ENCODE measurements at regions not wholly inside any gene's neighbourhood (a gene's known extent, or its start where the extent isn't known, plus 50 kb on each side); places are given as distances from the start of the nearest gene placed in this dataset.
A peak's percentile ranks its signal among the peaks of the same experiment; 100 is the strongest.

DNA sequence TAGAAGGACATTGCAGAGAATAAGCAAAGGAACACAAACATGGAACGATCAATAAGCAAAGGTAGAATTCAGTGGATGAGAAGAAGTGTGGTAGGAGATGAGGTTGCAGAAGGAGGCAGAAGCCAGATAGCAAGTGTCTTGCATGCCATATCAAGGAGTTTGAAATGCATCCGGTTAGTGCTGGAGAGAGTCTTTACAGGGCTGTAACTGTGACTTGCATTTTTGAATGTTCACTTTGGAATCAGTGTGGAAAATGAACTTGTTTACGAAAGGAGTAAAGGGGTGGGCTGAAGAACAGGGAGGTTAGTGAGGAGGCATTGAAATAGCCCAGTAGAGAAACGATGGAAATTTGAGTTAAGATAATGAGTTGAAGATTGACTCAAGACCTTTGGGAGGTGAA is 90.7 kb upstream of the MBNL2 start:
- ATAC-seq, result no peak
- H3K27me3 Mint-ChIP-seq, result peaks cover 14% of the 10 kb centered on the region
- H3K36me3 Mint-ChIP-seq, result no peaks in the 10 kb centered on the region
- DNase-seq, result no peak
- no peak overlapping the region for H3K27ac Mint-ChIP-seq
- CTCF ChIA-PET, result interaction anchor here (1.7 kb wide), 1 partner anchor 228 kb away, joined by 4 read pairs; no protein-coding TSS in a partner anchor
- peaks cover 5% of the 10 kb centered on the region for H3K4me1 Mint-ChIP-seq
- H3K4me3 Mint-ChIP-seq, result no peak overlapping the region
- H3K9me3 Mint-ChIP-seq (ENCODE audit: low read depth), result no peaks in the 10 kb centered on the region

DNA sequence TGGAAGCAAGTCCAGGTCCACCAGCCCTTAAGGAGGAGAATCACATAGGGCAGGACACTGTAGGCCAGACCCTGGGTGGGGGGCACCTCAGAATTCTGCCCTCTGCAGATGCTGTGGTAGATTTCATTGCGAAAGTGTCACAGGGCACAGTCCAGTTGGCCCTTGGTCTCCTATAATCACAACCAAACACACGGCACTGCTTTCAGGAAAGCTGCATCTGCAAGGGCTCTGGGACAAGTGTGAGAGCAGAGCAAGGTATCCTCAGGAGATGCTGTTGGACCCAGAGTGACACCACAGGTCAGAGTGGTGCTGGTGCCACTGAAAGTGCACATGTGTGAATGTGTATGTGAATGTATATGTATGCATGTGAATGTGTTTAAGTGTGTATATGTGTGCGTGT is 88.6 kb upstream of the MBNL2 start:
- H3K4me1 Mint-ChIP-seq, result no peaks in the 10 kb centered on the region
- no peak overlapping the region for H3K27ac Mint-ChIP-seq
- DNase-seq, result no peak
- no peaks in the 10 kb centered on the region for H3K36me3 Mint-ChIP-seq
- ATAC-seq, result no peak
- H3K9me3 Mint-ChIP-seq (ENCODE audit: low read depth), result no peaks in the 10 kb centered on the region
- peaks cover 16% of the 10 kb centered on the region for H3K27me3 Mint-ChIP-seq
- no peak overlapping the region for H3K4me3 Mint-ChIP-seq
- CTCF ChIA-PET, result interaction anchor here (0.9 kb wide), 1 partner anchor 226 kb away, joined by 3 read pairs; no protein-coding TSS in a partner anchor

DNA sequence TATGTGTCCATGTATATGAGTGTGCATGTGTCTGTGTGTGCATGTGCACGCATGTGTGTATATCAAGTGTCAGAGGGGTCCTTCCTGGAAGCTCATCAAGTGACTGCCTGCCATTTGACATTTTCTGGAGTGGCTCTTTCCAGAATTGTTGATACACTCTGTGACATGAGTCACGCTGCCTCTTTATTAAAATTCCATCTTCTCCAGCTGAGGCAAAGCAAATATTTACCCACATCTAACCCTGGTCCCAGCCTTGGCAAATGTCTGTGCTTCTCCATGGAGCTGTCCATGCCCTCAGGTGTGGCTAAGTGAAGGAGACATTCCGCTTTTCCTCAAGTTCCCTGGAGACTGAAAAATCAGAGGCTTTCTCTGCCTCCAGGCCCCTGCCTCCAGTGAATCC is 88.2 kb upstream of the MBNL2 start:
- Mint-ChIP-seq H3K9me3 (ENCODE audit: low read depth) (no peaks in the 10 kb centered on the region), H3K27me3 (peaks cover 16% of the 10 kb centered on the region), H3K36me3 (no peaks in the 10 kb centered on the region), H3K4me1 (no peaks in the 10 kb centered on the region), H3K4me3 (no peak overlapping the region), H3K27ac (no peak overlapping the region)
- ATAC-seq, result no peak
- no peak for DNase-seq
- CTCF ChIA-PET, result interaction anchor here (0.9 kb wide), 1 partner anchor 225 kb away, joined by 3 read pairs; no protein-coding TSS in a partner anchor

DNA sequence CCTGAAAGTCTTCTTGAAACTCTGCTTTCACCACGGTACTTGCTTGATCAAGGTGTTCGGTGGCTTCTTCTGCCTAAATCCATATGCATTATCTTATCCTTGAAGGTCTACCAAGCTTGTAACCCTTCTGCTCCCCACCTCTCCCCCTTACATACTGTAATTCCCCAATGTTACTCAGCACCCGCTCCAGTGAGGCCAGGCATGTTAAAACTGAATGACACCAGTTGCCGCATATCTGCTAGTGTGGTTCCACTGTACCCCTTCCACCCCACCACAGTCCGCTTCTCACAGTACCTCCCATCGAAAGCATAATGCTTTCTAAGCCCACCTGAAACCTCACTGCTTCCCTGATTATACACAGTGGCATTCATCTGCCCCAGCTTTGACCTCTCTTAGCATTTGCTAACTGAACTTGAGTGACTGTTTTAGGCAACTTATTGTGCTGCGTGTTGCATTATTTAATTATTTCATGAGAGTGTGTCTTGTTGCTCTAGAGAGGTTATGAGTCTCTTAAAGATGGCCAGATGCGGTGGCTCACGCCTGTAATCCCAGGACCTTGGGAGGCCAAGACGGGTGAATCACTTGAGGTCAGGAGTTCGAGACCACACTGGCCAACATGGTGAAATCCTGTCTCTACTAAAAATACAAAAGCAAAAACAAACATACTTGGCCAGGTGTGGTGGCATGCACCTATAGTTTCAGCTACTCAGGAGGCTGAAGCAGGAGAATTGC is 87.6 kb upstream of the MBNL2 start:
- CTCF ChIA-PET, result interaction anchor here (0.9 to 1.2 kb wide), 2 partner anchors 25 to 225 kb away, joined by 3 to 5 read pairs; no protein-coding TSS in a partner anchor
- H3K9me3 Mint-ChIP-seq (ENCODE audit: low read depth), result no peaks in the 10 kb centered on the region
- H3K27me3 Mint-ChIP-seq, result peaks cover 15% of the 10 kb centered on the region
- no peaks in the 10 kb centered on the region for H3K36me3 Mint-ChIP-seq
- DNase-seq, result no peak
- ATAC-seq, result no peak
- H3K4me3 Mint-ChIP-seq, result no peak overlapping the region
- H3K4me1 Mint-ChIP-seq, result no peaks in the 10 kb centered on the region
- H3K27ac Mint-ChIP-seq, result no peak overlapping the region

DNA sequence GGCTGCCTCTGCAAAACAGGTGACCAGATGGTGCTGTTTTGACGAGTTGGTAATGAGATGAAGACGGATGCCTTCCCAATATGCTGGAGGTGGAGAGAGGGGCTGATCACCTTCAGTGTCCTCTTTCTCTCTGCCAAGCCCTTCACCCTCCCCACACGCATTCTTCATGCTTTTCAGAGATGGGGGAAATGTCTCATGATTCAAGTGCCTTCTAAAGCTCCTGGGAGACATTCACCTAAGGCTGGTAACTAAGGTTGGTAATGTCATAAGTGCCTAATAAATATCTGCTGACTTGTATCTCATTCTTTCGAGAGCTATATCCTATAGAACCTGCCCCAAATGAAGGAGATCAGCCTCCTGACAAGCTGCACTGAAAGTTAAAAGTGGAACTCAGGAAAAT is 86.2 kb upstream of the MBNL2 start:
- H3K27ac Mint-ChIP-seq, result no peak overlapping the region
- no peaks in the 10 kb centered on the region for H3K4me1 Mint-ChIP-seq
- DNase-seq, result no peak
- CTCF ChIA-PET, result interaction anchor here (1.2 kb wide), 1 partner anchor 26 kb away, joined by 5 read pairs; no protein-coding TSS in a partner anchor
- H3K27me3 Mint-ChIP-seq, result peaks cover 25% of the 10 kb centered on the region
- no peaks in the 10 kb centered on the region for H3K9me3 Mint-ChIP-seq (ENCODE audit: low read depth)
- H3K36me3 Mint-ChIP-seq, result no peaks in the 10 kb centered on the region
- no peak for ATAC-seq
- H3K4me3 Mint-ChIP-seq, result no peak overlapping the region

DNA sequence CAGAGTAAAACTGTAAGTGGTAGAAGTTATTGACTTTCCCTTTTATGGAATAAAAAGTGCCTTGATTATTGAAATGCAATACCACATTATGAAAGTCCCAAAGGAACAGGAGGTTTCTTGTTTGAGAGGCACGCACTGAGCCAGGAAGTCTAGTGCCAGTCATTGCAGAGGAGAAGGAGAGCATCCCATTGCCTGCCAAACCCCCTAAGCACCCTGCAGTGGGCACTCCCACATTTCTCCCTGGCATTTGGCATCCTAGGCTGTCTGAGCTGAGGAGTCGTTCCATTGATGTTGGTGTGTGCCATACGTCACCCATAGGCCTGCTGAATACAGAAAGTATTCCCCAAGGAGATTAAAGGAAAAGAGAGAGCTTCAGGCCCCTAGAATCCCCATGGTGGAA is 85.7 kb upstream of the MBNL2 start:
- Mint-ChIP-seq H3K4me3 (no peak overlapping the region), H3K36me3 (no peaks in the 10 kb centered on the region), H3K27me3 (peaks cover 28% of the 10 kb centered on the region), H3K4me1 (peaks cover under 1% of the 10 kb centered on the region), H3K9me3 (ENCODE audit: low read depth) (no peaks in the 10 kb centered on the region), H3K27ac (no peak overlapping the region)
- CTCF ChIA-PET, result no interaction called here
- no peak for DNase-seq
- no peak for ATAC-seq

DNA sequence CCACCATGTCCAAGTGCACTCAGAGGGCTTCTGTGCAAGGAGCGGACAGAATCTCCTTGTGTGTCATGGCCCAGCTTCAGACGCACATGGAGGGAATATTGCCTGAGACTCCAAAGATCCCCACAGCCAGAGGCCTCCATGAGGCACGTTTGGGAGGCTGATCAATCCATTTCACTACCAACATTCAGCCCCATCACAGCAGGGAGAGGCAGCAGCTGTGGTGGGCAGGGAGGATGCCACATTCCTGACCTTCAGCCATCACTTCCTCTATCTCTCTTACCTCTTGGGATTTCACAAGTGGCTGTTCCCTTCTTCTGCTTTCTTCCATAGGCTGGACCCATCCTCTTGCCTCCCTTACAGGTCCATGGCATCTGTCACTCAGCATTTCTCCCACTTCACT is 82.4 kb upstream of the MBNL2 start:
- DNase-seq (no peak), ATAC-seq (no peak)
- CTCF ChIA-PET, result no interaction called here
- Mint-ChIP-seq H3K36me3 (no peaks in the 10 kb centered on the region), H3K4me3 (no peak overlapping the region), H3K27me3 (peaks cover 39% of the 10 kb centered on the region), H3K27ac (no peak overlapping the region), H3K9me3 (ENCODE audit: low read depth) (no peaks in the 10 kb centered on the region), H3K4me1 (peaks cover 8% of the 10 kb centered on the region)

DNA sequence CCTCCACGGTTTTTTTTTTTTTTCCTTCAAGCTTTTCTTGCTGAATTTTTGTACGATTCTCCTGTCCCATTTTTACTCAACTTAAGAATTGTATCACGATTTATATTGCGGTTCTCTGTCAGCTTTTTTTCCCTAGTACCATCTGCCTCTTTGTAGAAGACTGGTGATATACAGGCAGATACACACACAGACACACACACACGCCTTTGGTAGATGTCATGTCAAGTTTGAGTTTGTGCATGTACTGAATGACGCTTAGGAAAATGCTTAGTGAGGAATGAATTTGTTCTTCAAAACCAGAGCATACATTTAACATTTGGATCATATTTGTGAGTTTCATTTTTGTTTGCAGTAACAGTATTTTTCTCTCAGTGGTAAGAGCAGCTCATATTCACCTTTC is 82.0 kb upstream of the MBNL2 start:
- ATAC-seq (no peak), DNase-seq (no peak)
- peaks cover 8% of the 10 kb centered on the region for H3K4me1 Mint-ChIP-seq
- no peaks in the 10 kb centered on the region for H3K36me3 Mint-ChIP-seq
- CTCF ChIA-PET, result no interaction called here
- no peak overlapping the region for H3K27ac Mint-ChIP-seq
- H3K4me3 Mint-ChIP-seq, result no peak overlapping the region
- H3K9me3 Mint-ChIP-seq (ENCODE audit: low read depth), result no peaks in the 10 kb centered on the region
- peaks cover 42% of the 10 kb centered on the region for H3K27me3 Mint-ChIP-seq

DNA sequence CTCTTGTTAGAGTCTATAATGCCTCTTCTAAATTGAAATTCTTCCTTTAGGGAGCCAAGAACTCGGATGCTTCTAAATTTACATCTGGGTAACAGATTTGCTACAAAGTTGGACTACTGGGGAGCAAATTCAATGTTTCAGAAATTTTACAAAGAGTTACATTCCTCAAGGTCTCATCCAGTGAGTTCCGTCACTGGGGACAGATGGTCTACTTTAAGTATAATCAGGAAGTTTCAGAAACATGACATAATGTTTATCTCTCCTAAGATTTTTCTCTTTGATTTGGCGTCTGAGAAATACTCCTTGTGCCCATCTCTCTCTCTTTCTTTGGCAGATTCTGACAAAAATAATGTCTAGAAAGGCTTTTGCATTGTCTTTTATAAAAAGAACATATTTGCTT is 81.5 kb upstream of the MBNL2 start:
- Mint-ChIP-seq H3K36me3 (no peaks in the 10 kb centered on the region), H3K27ac (no peak overlapping the region), H3K9me3 (ENCODE audit: low read depth) (no peaks in the 10 kb centered on the region), H3K4me1 (peaks cover 8% of the 10 kb centered on the region), H3K4me3 (no peak overlapping the region), H3K27me3 (peaks cover 42% of the 10 kb centered on the region)
- CTCF ChIA-PET, result interaction anchor here (1.8 kb wide), 1 partner anchor 31 kb away, joined by 6 read pairs; no protein-coding TSS in a partner anchor
- ATAC-seq (no peak), DNase-seq (no peak)

DNA sequence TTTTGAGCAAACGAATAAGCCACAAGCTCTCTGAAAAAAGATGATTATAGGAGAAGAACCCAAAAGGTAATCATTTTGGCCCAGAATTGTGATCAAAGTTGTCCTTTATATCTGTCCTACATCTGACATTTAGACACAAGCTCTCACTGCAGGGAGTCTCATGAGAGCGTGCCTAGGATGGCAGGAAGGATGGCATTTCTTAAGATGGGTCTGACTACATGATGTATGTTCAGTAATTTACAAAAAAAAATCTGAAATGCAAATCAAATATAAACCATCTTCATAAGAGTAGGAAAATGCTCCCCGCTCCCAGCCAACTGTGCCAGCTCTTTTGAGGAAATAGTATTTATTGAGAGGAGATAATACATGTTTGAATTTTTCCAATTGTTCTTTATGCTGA is 81.0 kb upstream of the MBNL2 start:
- no peak overlapping the region for H3K4me3 Mint-ChIP-seq
- CTCF ChIA-PET, result interaction anchor here (1.8 kb wide), 1 partner anchor 31 kb away, joined by 6 read pairs; no protein-coding TSS in a partner anchor
- no peaks in the 10 kb centered on the region for H3K36me3 Mint-ChIP-seq
- no peak overlapping the region for H3K27ac Mint-ChIP-seq
- peaks cover 8% of the 10 kb centered on the region for H3K4me1 Mint-ChIP-seq
- DNase-seq (no peak), ATAC-seq (no peak)
- no peaks in the 10 kb centered on the region for H3K9me3 Mint-ChIP-seq (ENCODE audit: low read depth)
- peaks cover 42% of the 10 kb centered on the region for H3K27me3 Mint-ChIP-seq

DNA sequence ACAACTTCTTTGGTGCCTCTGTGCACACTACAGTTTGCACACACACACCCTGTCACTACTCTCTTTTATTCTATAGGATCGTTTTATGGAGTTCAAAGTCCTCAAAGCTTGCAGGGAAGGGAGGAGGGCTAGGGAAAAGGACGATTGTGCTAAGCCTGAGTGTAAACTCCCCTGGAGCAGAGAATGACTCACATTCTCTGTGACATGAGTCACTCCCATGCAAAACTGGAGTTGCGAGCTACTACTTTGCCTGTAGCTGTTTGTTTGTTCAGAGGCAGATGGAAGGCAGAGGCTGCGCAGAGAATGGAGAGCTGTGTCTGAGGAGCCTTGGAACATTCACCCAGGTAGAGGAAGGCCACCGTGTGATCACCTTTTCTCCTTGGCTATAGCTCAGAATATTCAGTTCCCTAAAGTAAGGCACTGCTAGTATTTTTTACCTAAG is 80.5 kb upstream of the MBNL2 start:
- Mint-ChIP-seq H3K9me3 (ENCODE audit: low read depth) (no peaks in the 10 kb centered on the region), H3K27ac (no peak overlapping the region), H3K4me3 (no peak overlapping the region), H3K36me3 (no peaks in the 10 kb centered on the region), H3K27me3 (peaks cover 43% of the 10 kb centered on the region), H3K4me1 (peaks cover 8% of the 10 kb centered on the region)
- ATAC-seq, result peak; percentile 53
- CTCF ChIA-PET, result interaction anchor here (1.8 kb wide), 1 partner anchor 32 kb away, joined by 6 read pairs; no protein-coding TSS in a partner anchor
- DNase-seq, result peak; percentile 43

DNA sequence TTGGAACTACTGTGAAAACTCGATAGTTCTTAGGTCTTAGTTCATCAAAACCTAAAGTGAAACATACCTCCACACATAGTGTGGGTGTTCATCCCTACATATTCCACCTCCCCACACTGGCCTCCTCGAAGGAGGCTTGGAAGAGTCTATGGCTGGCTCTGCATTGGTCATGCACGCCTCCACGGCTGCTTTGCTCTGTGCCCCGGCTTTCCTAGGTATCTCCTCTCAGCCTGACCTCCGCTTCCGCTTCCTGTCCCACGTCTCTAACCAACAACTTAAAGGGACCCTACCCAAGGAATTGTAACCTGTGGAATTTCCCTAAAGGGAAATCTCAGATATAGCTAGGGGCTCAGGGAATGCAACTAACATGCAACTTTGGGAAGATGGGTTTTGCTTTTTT is 79.7 kb upstream of the MBNL2 start:
- H3K4me3 Mint-ChIP-seq, result no peak overlapping the region
- ATAC-seq, result no peak
- CTCF ChIA-PET, result interaction anchor here (1.8 kb wide), 1 partner anchor 33 kb away, joined by 6 read pairs; no protein-coding TSS in a partner anchor
- H3K27ac Mint-ChIP-seq, result no peak overlapping the region
- no peaks in the 10 kb centered on the region for H3K9me3 Mint-ChIP-seq (ENCODE audit: low read depth)
- no peaks in the 10 kb centered on the region for H3K36me3 Mint-ChIP-seq
- peaks cover 45% of the 10 kb centered on the region for H3K27me3 Mint-ChIP-seq
- no peak for DNase-seq
- H3K4me1 Mint-ChIP-seq, result peaks cover 8% of the 10 kb centered on the region

DNA sequence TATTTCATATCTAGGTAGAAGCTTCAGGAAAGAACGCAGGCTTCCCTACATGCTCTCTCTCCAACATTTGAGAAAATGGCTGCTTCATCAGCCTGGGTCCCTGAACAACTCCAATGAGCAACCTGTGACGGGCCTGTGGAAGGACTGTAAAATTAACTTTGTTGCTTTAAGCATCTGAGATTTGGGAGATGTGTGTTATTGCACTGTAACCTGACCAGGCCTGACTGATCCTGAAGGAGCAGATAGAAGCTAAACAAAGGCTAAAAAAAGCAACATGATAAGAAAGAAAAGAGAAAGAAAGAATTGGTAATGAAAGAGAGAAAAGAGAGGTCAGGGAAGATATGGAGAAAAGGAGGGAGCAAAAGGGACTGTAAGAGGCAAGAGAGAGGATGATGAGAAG is 77.1 kb upstream of the MBNL2 start:
- Mint-ChIP-seq H3K4me3 (no peak overlapping the region), H3K27ac (no peak overlapping the region), H3K4me1 (peaks cover 8% of the 10 kb centered on the region), H3K36me3 (no peaks in the 10 kb centered on the region), H3K9me3 (ENCODE audit: low read depth) (no peaks in the 10 kb centered on the region), H3K27me3 (peaks cover 51% of the 10 kb centered on the region)
- CTCF ChIA-PET, result no interaction called here
- no peak for DNase-seq
- no peak for ATAC-seq

DNA sequence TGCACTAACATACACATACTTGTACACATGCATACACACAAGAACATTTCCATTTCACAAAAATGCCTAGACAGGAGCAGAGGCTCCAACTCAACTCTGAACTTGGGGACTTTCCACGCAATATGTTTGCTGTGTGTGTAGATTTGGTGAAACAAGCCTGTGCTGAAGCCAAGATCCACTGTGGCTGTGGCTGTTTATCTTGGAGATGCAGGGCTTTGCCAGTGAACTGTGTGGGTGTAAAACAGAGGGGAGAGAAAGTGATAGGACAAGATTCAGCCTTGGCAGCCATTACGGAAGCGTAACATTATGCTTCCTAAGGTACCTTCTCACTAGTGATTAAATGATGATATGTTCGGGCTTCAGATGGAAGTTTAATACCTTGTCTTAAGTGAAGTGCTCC is 73.2 kb upstream of the MBNL2 start:
- Mint-ChIP-seq H3K27ac (no peak overlapping the region), H3K9me3 (ENCODE audit: low read depth) (no peaks in the 10 kb centered on the region), H3K36me3 (no peaks in the 10 kb centered on the region), H3K4me1 (no peaks in the 10 kb centered on the region), H3K27me3 (peaks cover 45% of the 10 kb centered on the region), H3K4me3 (no peak overlapping the region)
- ATAC-seq (no peak), DNase-seq (no peak)
- CTCF ChIA-PET, result interaction anchor here (1.7 kb wide), 1 partner anchor 31 kb away, joined by 4 read pairs; no protein-coding TSS in a partner anchor

Measured in activated CD8-positive, alpha-beta memory T cell treated with anti-CD3 and anti-CD28 coated beads, Interleukin-2, amount 10 ng/mL, durations not matched to agents 7 days and 5 days (primary cell).